ENCODE measurements at regions not wholly inside any gene's neighbourhood (a gene's known extent, or its start where the extent isn't known, plus 50 kb on each side); places are given as distances from the start of the nearest gene placed in this dataset.

DNA sequence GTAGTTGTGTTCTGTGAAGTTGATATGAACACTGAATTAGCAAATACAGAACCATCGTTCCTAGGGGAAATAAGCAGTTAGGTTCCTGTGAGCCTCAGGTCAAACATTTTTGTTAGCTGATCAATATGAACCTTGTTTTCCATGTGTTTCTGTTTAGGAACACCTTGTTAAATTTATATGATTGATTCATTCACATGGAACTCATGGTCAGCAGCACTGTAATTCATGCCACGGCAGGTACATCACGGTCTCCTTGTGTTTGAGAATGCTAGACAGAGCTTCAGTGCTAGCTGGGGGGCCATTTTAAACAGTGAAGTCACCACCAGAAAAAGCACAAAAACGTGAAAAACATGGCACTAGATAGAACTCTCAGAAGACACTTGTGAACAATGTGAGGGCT, 62.2 kb downstream of the MYCN start:
- no peak for DNase-seq (ENCODE audit: low read depth)

- no peak for DNase-seq (ENCODE audit: low read depth)
Observed at GRCh38 chr2:16002144-16002543, 61.8 kb downstream of the MYCN start.

GRCh38 chr2:16000642-16001041, 60.3 kb downstream of the MYCN start:
- DNase-seq (ENCODE audit: low read depth): no peak

- no peak for DNase-seq (ENCODE audit: low read depth)
Observed at GRCh38 chr2:15999596-16000469, 59.5 kb downstream of the MYCN start.

- no peak for DNase-seq (ENCODE audit: low read depth)
Observed at GRCh38 chr2:15997728-15998280, 57.5 kb downstream of the MYCN start.

- no peak for DNase-seq (ENCODE audit: low read depth)
Observed at GRCh38 chr2:15996536-15997423, 56.4 kb downstream of the MYCN start.
